ENCODE measurements at regions not wholly inside any gene's neighbourhood (a gene's known extent, or its start where the extent isn't known, plus 50 kb on each side); places are given as distances from the start of the nearest gene placed in this dataset.

DNA sequence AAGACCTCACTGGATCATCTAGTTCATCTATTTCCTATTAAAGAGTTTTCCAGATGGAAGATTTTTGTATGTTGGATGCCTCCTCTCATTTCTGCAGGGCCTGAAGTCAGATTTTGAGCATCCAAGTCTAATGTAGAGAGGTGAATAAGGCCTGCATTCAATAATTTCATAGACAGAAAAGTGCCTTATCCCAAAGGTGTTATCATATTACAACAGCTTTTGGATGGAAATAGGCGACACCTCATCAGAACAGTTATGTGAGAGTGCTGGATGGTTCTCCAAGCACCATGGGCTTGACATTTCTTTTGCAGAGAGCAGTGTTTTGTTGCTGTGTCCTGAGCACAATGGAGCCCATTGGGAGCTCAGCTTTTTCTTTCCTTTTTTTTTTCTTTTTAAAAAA lies 162.4 kb upstream of the MEOX2 start:
- DNase-seq (ENCODE audit: extremely low read depth in 1 of 4, low spot score in 3 of 4) (no peak), ATAC-seq (no peak), FAIRE-seq (no peak)
- no peaks in the 10 kb centered on the region for H3K79me2 ChIP-seq (ENCODE audit: control insufficient read depth, insufficient read depth, low read length)
- H3K9me3 ChIP-seq (replicated peaks; ENCODE audit: control insufficient read depth, insufficient read depth, low read depth, low read length) = 0 out of 2 replicates have a peak, but pooled peaks cover 1% of the 10 kb centered on the region
- BruUV-seq (replicated peaks) = no TSS peak
- no peak for TF ChIP-seq HSF4 (CRISPR knock-in tag; IDR thresholded peaks at IDR 0.05; ENCODE audit: borderline replicate concordance)
- TF ChIP-seq PTTG1 (tag; IDR thresholded peaks at IDR 0.05; ENCODE audit: low read depth) = no peak
- TF ChIP-seq KDM1A (IDR thresholded peaks at IDR 0.05) = no peak
- no peak for TF ChIP-seq NFE2 (IDR thresholded peaks at IDR 0.05; ENCODE audit: low read depth)
- H3K4me1 ChIP-seq (replicated peaks in 1 of 2; ENCODE audit: control insufficient read depth in 2 of 2, insufficient read depth in 2 of 2, low read length in 2 of 2) = no peaks in the 10 kb centered on the region
- no peaks in the 10 kb centered on the region for H3K36me3 ChIP-seq (ENCODE audit: control insufficient read depth, insufficient read depth, low read length)
- H3K9me1 ChIP-seq (ENCODE audit: control insufficient read depth, insufficient read depth, low read length) = no peaks in the 10 kb centered on the region
- 0% methylated on average over 1 of the region's 1 CpG for WGBS (ENCODE audit: insufficient coverage, low coverage, missing lambda C conversion rate)
- no peak overlapping the region for H3K27ac ChIP-seq (ENCODE audit: extremely low read depth, low read depth, low read length)
- in situ Hi-C loops (cut with MboI) = no loop called here
- no peaks in the 10 kb centered on the region for H3K27me3 ChIP-seq (ENCODE audit: control insufficient read depth in 2 of 2, insufficient read depth in 2 of 2, low read length in 2 of 2)
- ChIA-PET POLR2A (no interaction called here), CTCF (ENCODE audit: low intra/inter-chr PET ratio) (no interaction called here)
- no peak overlapping the region for H2AFZ ChIP-seq (ENCODE audit: low read depth, low read length)
- no peak overlapping the region for H3K4me2 ChIP-seq (ENCODE audit: insufficient read depth, low read length)
- no peak overlapping the region for H3K9ac ChIP-seq (ENCODE audit: insufficient read depth in 1 of 2, low read depth in 2 of 2, low read length in 2 of 2)
- H3K4me3 ChIP-seq = no peak overlapping the region
- intact Hi-C loops (cut with micrococcal nuclease) = no loop called here
- no peaks in the 10 kb centered on the region for H4K20me1 ChIP-seq (replicated peaks; ENCODE audit: control insufficient read depth, insufficient read depth, low read length)

DNA sequence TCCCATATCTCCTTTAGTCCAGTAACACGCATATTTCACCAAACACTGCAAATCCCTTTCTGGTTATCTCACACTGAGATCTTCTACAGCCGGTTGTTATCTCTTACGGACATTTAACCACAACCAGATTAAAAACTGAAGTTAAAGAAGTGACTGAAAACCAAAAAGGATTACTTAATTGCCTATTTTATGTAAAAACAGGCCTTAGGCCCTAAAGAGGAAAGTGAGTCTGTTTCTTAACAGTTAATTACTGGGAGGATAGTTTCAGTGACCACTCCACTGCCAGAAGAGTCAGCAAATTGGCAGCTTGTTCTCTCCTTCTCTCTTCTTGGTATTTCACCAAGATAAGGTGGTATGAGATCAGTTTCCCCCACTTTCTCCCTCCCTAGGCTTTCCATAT lies 161.9 kb upstream of the MEOX2 start:
- Histone ChIP-seq H3K4me1 (replicated peaks in 1 of 2; ENCODE audit: control insufficient read depth in 2 of 2, insufficient read depth in 2 of 2, low read length in 2 of 2) (no peaks in the 10 kb centered on the region), H3K9me1 (ENCODE audit: control insufficient read depth, insufficient read depth, low read length) (no peaks in the 10 kb centered on the region), H3K4me3 (no peak overlapping the region), H3K4me2 (ENCODE audit: insufficient read depth, low read length) (no peak overlapping the region), H3K27ac (ENCODE audit: extremely low read depth, low read depth, low read length) (no peak overlapping the region), H3K9ac (ENCODE audit: insufficient read depth in 1 of 2, low read depth in 2 of 2, low read length in 2 of 2) (no peak overlapping the region), H3K27me3 (ENCODE audit: control insufficient read depth in 2 of 2, insufficient read depth in 2 of 2, low read length in 2 of 2) (no peaks in the 10 kb centered on the region), H3K79me2 (ENCODE audit: control insufficient read depth, insufficient read depth, low read length) (no peaks in the 10 kb centered on the region), H4K20me1 (replicated peaks; ENCODE audit: control insufficient read depth, insufficient read depth, low read length) (no peaks in the 10 kb centered on the region), H3K9me3 (replicated peaks; ENCODE audit: control insufficient read depth, insufficient read depth, low read depth, low read length) (0 out of 2 replicates have a peak, but pooled peaks cover 1% of the 10 kb centered on the region), H2AFZ (ENCODE audit: low read depth, low read length) (no peak overlapping the region), H3K36me3 (ENCODE audit: control insufficient read depth, insufficient read depth, low read length) (no peaks in the 10 kb centered on the region)
- CTCF ChIA-PET (ENCODE audit: low intra/inter-chr PET ratio) = no interaction called here
- no peak for ATAC-seq
- in situ Hi-C loops (cut with MboI) = no loop called here
- WGBS (ENCODE audit: insufficient coverage, low coverage, missing lambda C conversion rate) = 3% methylated on average over 3 of the region's 3 CpGs
- no TSS peak for BruUV-seq (replicated peaks)
- intact Hi-C loops (cut with micrococcal nuclease) = no loop called here
- POLR2A ChIA-PET = no interaction called here
- no peak for FAIRE-seq
- no peak for DNase-seq (ENCODE audit: extremely low read depth in 1 of 4, low spot score in 3 of 4)
- TF ChIP-seq, protein P1, sequence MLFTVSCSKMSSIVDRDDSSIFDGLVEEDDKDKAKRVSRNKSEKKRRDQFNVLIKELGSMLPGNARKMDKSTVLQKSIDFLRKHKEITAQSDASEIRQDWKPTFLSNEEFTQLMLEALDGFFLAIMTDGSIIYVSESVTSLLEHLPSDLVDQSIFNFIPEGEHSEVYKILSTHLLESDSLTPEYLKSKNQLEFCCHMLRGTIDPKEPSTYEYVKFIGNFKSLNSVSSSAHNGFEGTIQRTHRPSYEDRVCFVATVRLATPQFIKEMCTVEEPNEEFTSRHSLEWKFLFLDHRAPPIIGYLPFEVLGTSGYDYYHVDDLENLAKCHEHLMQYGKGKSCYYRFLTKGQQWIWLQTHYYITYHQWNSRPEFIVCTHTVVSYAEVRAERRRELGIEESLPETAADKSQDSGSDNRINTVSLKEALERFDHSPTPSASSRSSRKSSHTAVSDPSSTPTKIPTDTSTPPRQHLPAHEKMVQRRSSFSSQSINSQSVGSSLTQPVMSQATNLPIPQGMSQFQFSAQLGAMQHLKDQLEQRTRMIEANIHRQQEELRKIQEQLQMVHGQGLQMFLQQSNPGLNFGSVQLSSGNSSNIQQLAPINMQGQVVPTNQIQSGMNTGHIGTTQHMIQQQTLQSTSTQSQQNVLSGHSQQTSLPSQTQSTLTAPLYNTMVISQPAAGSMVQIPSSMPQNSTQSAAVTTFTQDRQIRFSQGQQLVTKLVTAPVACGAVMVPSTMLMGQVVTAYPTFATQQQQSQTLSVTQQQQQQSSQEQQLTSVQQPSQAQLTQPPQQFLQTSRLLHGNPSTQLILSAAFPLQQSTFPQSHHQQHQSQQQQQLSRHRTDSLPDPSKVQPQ (CRISPR knock-in tag; IDR thresholded peaks at IDR 0.05; ENCODE audit: borderline replicate concordance) = no peak
- TF ChIP-seq, protein P2, sequence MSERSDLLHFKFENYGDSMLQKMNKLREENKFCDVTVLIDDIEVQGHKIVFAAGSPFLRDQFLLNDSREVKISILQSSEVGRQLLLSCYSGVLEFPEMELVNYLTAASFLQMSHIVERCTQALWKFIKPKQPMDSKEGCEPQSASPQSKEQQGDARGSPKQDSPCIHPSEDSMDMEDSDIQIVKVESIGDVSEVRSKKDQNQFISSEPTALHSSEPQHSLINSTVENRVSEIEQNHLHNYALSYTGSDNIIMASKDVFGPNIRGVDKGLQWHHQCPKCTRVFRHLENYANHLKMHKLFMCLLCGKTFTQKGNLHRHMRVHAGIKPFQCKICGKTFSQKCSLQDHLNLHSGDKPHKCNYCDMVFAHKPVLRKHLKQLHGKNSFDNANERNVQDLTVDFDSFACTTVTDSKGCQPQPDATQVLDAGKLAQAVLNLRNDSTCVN (CRISPR knock-in tag; IDR thresholded peaks at IDR 0.05) = no peak
- TF ChIP-seq ZNF780A (CRISPR knock-in tag; IDR thresholded peaks at IDR 0.05) (no peak), E2F3 (CRISPR knock-in tag; IDR thresholded peaks at IDR 0.05) (no peak), BCL6 (CRISPR knock-in tag; IDR thresholded peaks at IDR 0.05) (no peak), ARHGAP35 (IDR thresholded peaks at IDR 0.05; ENCODE audit: partially characterized antibody) (no peak), NUFIP1 (IDR thresholded peaks at IDR 0.05; ENCODE audit: partially characterized antibody) (no peak), ZSCAN32 (CRISPR knock-in tag; IDR thresholded peaks at IDR 0.05) (no peak), GATAD2A (IDR thresholded peaks at IDR 0.05) (no peak), PTRF (tag; IDR thresholded peaks at IDR 0.05) (no peak)
- TF ChIP-seq, protein P3, sequence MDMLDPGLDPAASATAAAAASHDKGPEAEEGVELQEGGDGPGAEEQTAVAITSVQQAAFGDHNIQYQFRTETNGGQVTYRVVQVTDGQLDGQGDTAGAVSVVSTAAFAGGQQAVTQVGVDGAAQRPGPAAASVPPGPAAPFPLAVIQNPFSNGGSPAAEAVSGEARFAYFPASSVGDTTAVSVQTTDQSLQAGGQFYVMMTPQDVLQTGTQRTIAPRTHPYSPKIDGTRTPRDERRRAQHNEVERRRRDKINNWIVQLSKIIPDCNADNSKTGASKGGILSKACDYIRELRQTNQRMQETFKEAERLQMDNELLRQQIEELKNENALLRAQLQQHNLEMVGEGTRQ (CRISPR knock-in tag; IDR thresholded peaks at IDR 0.05) = no peak
